NT2/D1 (cell line): ENCODE measurements at regions not wholly inside any gene's neighbourhood (a gene's known extent, or its start where the extent isn't known, plus 50 kb on each side); places are given as distances from the start of the nearest gene placed in this dataset.

Experiments used
- DNase-seq: peaks from one replicate; pipeline ENCODE4 v3.0.0-alpha.2; 2011; ENCODE audit warnings: low read depth, low spot score
- H3K27me3 ChIP-seq: 2 replicates; pipeline ENCODE4 v1.6.0; 2011; ENCODE audit warnings: mild to moderate bottlenecking; ENCODE audit not compliant: insufficient read length, insufficient read depth
- H3K36me3 ChIP-seq: 2 replicates; pipeline ENCODE4 v1.6.1; 2011; ENCODE audit warnings: mild to moderate bottlenecking, low read length, mixed read lengths; ENCODE audit not compliant: insufficient read depth, insufficient read length
- H3K4me1 ChIP-seq: 2 replicates; pipeline ENCODE4 v1.5.1; 2011; ENCODE audit not compliant: insufficient read depth, insufficient read length
- H3K4me3 ChIP-seq: 2 replicates; pipeline ENCODE4 v1.5.1; 2011; ENCODE audit warnings: low read depth; ENCODE audit not compliant: insufficient read length
- H3K9ac ChIP-seq: 2 replicates; pipeline ENCODE4 v1.6.0; 2011; ENCODE audit warnings: low read depth; ENCODE audit not compliant: insufficient read length
- H3K9me3 ChIP-seq: 2 replicates; pipeline ENCODE4 v1.5.1; 2011; ENCODE audit warnings: mild to moderate bottlenecking, low read length; ENCODE audit not compliant: insufficient read depth
- SUZ12 ChIP-seq: IDR thresholded peaks from 2 replicates; pipeline ENCODE4 v1.6.1; 2011; ENCODE audit not compliant: insufficient read length, insufficient read depth; ENCODE audit errors: extremely low read depth
- YY1 ChIP-seq: IDR thresholded peaks from 2 replicates; pipeline ENCODE4 v1.6.1; 2011; ENCODE audit not compliant: insufficient read length, insufficient read depth
- ZNF274 ChIP-seq: IDR thresholded peaks from 2 replicates; pipeline ENCODE4 v1.6.1; 2011; ENCODE audit warnings: mild to moderate bottlenecking, low read depth, low read length

- Histone ChIP-seq H3K9me3 (no peaks in the 10 kb centered on the region), H3K36me3 (no peaks in the 10 kb centered on the region), H3K4me3 (no peak overlapping the region), H3K27me3 (no peaks in the 10 kb centered on the region), H3K9ac (no peak overlapping the region), H3K4me1 (no peaks in the 10 kb centered on the region)
- no peak for DNase-seq
- no peak for TF ChIP-seq ZNF274
- no peak for TF ChIP-seq YY1
Measured at GRCh38 chr11:109184376-109184775, 237.6 kb upstream of the C11orf87 start.

GRCh38 chr11:109192864-109193263 lies 229.1 kb upstream of the C11orf87 start:
- Histone ChIP-seq H3K4me1 (no peaks in the 10 kb centered on the region), H3K27me3 (no peaks in the 10 kb centered on the region), H3K36me3 (no peaks in the 10 kb centered on the region), H3K9ac (no peak overlapping the region), H3K4me3 (no peak overlapping the region), H3K9me3 (no peaks in the 10 kb centered on the region)
- DNase-seq: no peak
- TF ChIP-seq YY1 (no peak), SUZ12 (no peak), ZNF274 (no peak)

- no peaks in the 10 kb centered on the region for H3K36me3 ChIP-seq
- H3K9me3 ChIP-seq: no peaks in the 10 kb centered on the region
- no peaks in the 10 kb centered on the region for H3K27me3 ChIP-seq
Measured at GRCh38 chr11:109193880-109194279, 228.1 kb upstream of the C11orf87 start.

GRCh38 chr11:109196016-109196415 lies 226.0 kb upstream of the C11orf87 start:
- Histone ChIP-seq H3K4me3 (no peak overlapping the region), H3K9ac (no peak overlapping the region), H3K9me3 (no peaks in the 10 kb centered on the region), H3K36me3 (no peaks in the 10 kb centered on the region), H3K27me3 (no peaks in the 10 kb centered on the region), H3K4me1 (no peaks in the 10 kb centered on the region)
- no peak for DNase-seq
- no peak for TF ChIP-seq YY1
- no peak for TF ChIP-seq ZNF274
- TF ChIP-seq SUZ12: no peak

More at GRCh38 chr11:109193880-109194279, 228.1 kb upstream of the C11orf87 start:
- Histone ChIP-seq H3K4me1 (no peaks in the 10 kb centered on the region), H3K4me3 (no peak overlapping the region), H3K9ac (no peak overlapping the region)
- TF ChIP-seq SUZ12: no peak
- no peak for TF ChIP-seq ZNF274
- TF ChIP-seq YY1: no peak
- no peak for DNase-seq

- Histone ChIP-seq H3K36me3 (no peaks in the 10 kb centered on the region), H3K9ac (no peak overlapping the region), H3K27me3 (no peaks in the 10 kb centered on the region), H3K4me3 (no peak overlapping the region), H3K4me1 (no peaks in the 10 kb centered on the region), H3K9me3 (no peaks in the 10 kb centered on the region)
- no peak for DNase-seq
- TF ChIP-seq YY1 (no peak), ZNF274 (no peak), SUZ12 (no peak)
Measured at GRCh38 chr11:109197656-109198055, 224.3 kb upstream of the C11orf87 start.

GRCh38 chr11:109203176-109203575 lies 218.8 kb upstream of the C11orf87 start:
- no peak for DNase-seq
- peaks cover 6% of the 10 kb centered on the region; the same call in 1 of the 2 replicates for H3K9me3 ChIP-seq
- H3K4me3 ChIP-seq: no peak overlapping the region
- no peak overlapping the region for H3K9ac ChIP-seq
- no peaks in the 10 kb centered on the region for H3K4me1 ChIP-seq
- no peak for TF ChIP-seq SUZ12
- TF ChIP-seq ZNF274: no peak
- H3K27me3 ChIP-seq: no peaks in the 10 kb centered on the region
- no peaks in the 10 kb centered on the region for H3K36me3 ChIP-seq

- Histone ChIP-seq H3K27me3 (no peaks in the 10 kb centered on the region), H3K36me3 (no peaks in the 10 kb centered on the region), H3K9me3 (peaks cover 6% of the 10 kb centered on the region; the same call in 1 of the 2 replicates), H3K9ac (no peak overlapping the region), H3K4me3 (no peak overlapping the region), H3K4me1 (no peaks in the 10 kb centered on the region)
- TF ChIP-seq ZNF274: no peak
- TF ChIP-seq SUZ12: no peak
- TF ChIP-seq YY1: no peak
- no peak for DNase-seq
Measured at GRCh38 chr11:109205312-109205711, 216.7 kb upstream of the C11orf87 start.

- H3K9me3 ChIP-seq: peaks cover 6% of the 10 kb centered on the region; the same call in 1 of the 2 replicates
- TF ChIP-seq ZNF274 (no peak), YY1 (no peak), SUZ12 (no peak)
Measured at GRCh38 chr11:109208121-109208520, 213.9 kb upstream of the C11orf87 start.

More at GRCh38 chr11:109208121-109208520, 213.9 kb upstream of the C11orf87 start:
- H3K9ac ChIP-seq: no peak overlapping the region
- H3K36me3 ChIP-seq: no peaks in the 10 kb centered on the region
- DNase-seq: no peak
- no peaks in the 10 kb centered on the region for H3K4me1 ChIP-seq
- H3K4me3 ChIP-seq: no peak overlapping the region
- H3K27me3 ChIP-seq: no peaks in the 10 kb centered on the region
